Kidney epithelial cell (primary cell): ENCODE measurements at regions not wholly inside any gene's neighbourhood (a gene's known extent, or its start where the extent isn't known, plus 50 kb on each side); places are given as distances from the start of the nearest gene placed in this dataset.

Source experiments
- DNase-seq: peaks from one replicate; pipeline ENCODE4 v3.0.0-alpha.2; 2010; ENCODE audit warnings: low read depth
- H3K27me3 ChIP-seq: 2 replicates; pipeline ENCODE4 v1.6.0; 2011; ENCODE audit warnings: low read length; ENCODE audit not compliant: control insufficient read depth, insufficient read depth
- H3K36me3 ChIP-seq: 2 replicates; pipeline ENCODE4 v1.5.1; 2011; ENCODE audit warnings: low read length; ENCODE audit not compliant: control insufficient read depth, insufficient read depth
- H3K4me3 ChIP-seq: 2 replicates; pipeline ENCODE4 v1.5.1; 2011; ENCODE audit warnings: low read depth, mild to moderate bottlenecking, control low read depth, low read length
- CTCF ChIP-seq: IDR thresholded peaks from 2 replicates; pipeline ENCODE4 v1.5.1; 2011; ENCODE audit warnings: mild to moderate bottlenecking, moderate library complexity, low read length, control low read depth, inconsistent platforms; ENCODE audit not compliant: insufficient read depth, poor library complexity, severe bottlenecking

- Histone ChIP-seq H3K4me3 (no peak overlapping the region), H3K36me3 (no peaks in the 10 kb centered on the region), H3K27me3 (no peaks in the 10 kb centered on the region)
- TF ChIP-seq CTCF, result no peak
- no peak for DNase-seq
Measured at GRCh38 chr5:87105577-87105976, 162.1 kb upstream of the RASA1 start.

GRCh38 chr5:87109746-87110145 is 157.9 kb upstream of the RASA1 start:
- no peak for TF ChIP-seq CTCF
- Histone ChIP-seq H3K4me3 (no peak overlapping the region), H3K27me3 (no peaks in the 10 kb centered on the region), H3K36me3 (no peaks in the 10 kb centered on the region)
- DNase-seq, result no peak

- no peak overlapping the region for H3K4me3 ChIP-seq
- no peak for DNase-seq
- no peak for TF ChIP-seq CTCF
Measured at GRCh38 chr5:87110721-87111120, 157.0 kb upstream of the RASA1 start.

GRCh38 chr5:87113861-87114260 is 153.8 kb upstream of the RASA1 start:
- no peaks in the 10 kb centered on the region for H3K27me3 ChIP-seq
- peak; percentile 70 for DNase-seq
- H3K4me3 ChIP-seq, result no peak overlapping the region
- TF ChIP-seq CTCF, result no peak
- no peaks in the 10 kb centered on the region for H3K36me3 ChIP-seq

More at GRCh38 chr5:87110721-87111120, 157.0 kb upstream of the RASA1 start:
- Histone ChIP-seq H3K27me3 (no peaks in the 10 kb centered on the region), H3K36me3 (no peaks in the 10 kb centered on the region)

- Histone ChIP-seq H3K27me3 (no peaks in the 10 kb centered on the region), H3K36me3 (no peaks in the 10 kb centered on the region), H3K4me3 (no peak overlapping the region)
- DNase-seq, result no peak
- no peak for TF ChIP-seq CTCF
Measured at GRCh38 chr5:87114631-87115030, 153.1 kb upstream of the RASA1 start.

GRCh38 chr5:87115839-87116364 is 151.8 kb upstream of the RASA1 start:
- Histone ChIP-seq H3K4me3 (no peak overlapping the region), H3K27me3 (no peaks in the 10 kb centered on the region), H3K36me3 (no peaks in the 10 kb centered on the region)
- TF ChIP-seq CTCF, result no peak
- no peak for DNase-seq
